ENCODE measurements at regions not wholly inside any gene's neighbourhood (a gene's known extent, or its start where the extent isn't known, plus 50 kb on each side); places are given as distances from the start of the nearest gene placed in this dataset.

DNA sequence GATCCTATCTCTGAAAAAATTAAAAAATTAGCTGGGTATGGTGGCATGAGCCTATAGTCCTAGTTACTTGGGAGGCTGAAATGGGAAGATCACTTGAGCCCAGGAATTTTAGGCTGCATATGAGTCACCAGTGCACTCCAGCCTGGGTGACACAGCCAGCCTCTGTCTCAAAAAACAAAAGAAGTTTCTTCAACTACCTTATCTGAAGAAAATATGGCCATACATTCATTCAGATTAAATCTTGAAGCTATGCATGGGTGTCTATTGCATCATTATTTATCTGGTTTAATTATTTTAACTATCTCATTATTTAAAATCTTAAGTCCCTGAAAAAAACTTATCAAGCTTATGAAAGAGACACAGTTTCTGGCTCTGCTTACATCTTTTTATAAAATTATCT is 204.1 kb downstream of the SIM1 start:
- DNase-seq: no peak
- H3K4me3 ChIP-seq: no peak overlapping the region
- H3K4me1 ChIP-seq: no peaks in the 10 kb centered on the region
- no peaks in the 10 kb centered on the region for H3K9me3 ChIP-seq
- no peak overlapping the region for H3K27ac ChIP-seq
- no peaks in the 10 kb centered on the region for H3K27me3 ChIP-seq
- TF ChIP-seq, protein P1, sequence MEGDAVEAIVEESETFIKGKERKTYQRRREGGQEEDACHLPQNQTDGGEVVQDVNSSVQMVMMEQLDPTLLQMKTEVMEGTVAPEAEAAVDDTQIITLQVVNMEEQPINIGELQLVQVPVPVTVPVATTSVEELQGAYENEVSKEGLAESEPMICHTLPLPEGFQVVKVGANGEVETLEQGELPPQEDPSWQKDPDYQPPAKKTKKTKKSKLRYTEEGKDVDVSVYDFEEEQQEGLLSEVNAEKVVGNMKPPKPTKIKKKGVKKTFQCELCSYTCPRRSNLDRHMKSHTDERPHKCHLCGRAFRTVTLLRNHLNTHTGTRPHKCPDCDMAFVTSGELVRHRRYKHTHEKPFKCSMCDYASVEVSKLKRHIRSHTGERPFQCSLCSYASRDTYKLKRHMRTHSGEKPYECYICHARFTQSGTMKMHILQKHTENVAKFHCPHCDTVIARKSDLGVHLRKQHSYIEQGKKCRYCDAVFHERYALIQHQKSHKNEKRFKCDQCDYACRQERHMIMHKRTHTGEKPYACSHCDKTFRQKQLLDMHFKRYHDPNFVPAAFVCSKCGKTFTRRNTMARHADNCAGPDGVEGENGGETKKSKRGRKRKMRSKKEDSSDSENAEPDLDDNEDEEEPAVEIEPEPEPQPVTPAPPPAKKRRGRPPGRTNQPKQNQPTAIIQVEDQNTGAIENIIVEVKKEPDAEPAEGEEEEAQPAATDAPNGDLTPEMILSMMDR (IDR thresholded peaks at IDR 0.05): no peak
- intact Hi-C loops (cut with DNase I; ENCODE audit: low total_unique reads): no loop called here
- no peaks in the 10 kb centered on the region for H3K36me3 ChIP-seq

DNA sequence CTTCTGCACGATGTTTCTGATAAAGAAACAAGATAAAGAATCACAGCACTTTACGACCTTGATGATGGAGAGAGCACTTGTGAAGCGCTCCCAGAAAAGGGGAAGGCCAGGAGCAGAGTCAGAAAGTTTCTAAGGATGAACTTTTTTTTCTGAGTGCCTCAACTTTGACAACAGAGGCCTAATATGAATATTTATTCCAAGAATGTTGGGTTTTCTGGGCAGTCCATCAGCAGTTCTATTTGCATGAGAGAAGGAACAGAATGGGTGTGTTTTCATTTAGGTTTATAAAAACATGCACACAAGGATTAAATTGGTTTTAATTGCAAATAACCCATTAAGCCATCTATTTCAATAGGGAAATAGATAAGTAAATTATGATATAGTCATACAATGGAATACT is 204.9 kb downstream of the SIM1 start:
- TF ChIP-seq, protein P1 (IDR thresholded peaks at IDR 0.05): no peak
- Histone ChIP-seq H3K27ac (no peak overlapping the region), H3K4me1 (no peaks in the 10 kb centered on the region), H3K9me3 (no peaks in the 10 kb centered on the region), H3K36me3 (no peaks in the 10 kb centered on the region), H3K27me3 (no peaks in the 10 kb centered on the region), H3K4me3 (no peak overlapping the region)
- intact Hi-C loops (cut with DNase I; ENCODE audit: low total_unique reads): no loop called here
- no peak for DNase-seq

DNA sequence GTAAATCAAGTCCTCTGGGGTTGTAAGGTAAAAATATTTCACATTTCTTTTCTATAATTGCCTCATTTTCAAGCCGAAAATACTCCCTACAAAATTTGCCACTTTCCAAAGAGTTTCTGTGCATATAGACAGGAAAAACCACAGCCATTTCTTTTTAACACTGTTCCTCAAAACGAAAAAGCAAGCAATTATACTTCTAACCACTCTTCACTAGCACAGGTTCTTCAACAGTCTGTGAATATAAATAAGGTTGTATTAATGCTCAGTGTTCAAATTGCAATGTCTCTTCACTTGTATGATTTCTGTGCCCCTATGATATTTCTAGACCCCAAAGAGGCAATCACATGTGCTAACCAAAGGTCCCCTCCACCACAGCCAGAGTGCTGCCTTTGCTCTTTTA is 206.0 kb downstream of the SIM1 start:
- intact Hi-C loops (cut with DNase I; ENCODE audit: low total_unique reads): no loop called here
- no peaks in the 10 kb centered on the region for H3K27me3 ChIP-seq
- H3K36me3 ChIP-seq: no peaks in the 10 kb centered on the region
- DNase-seq: no peak
- H3K4me3 ChIP-seq: no peak overlapping the region
- no peak overlapping the region for H3K27ac ChIP-seq
- TF ChIP-seq, protein P1 (IDR thresholded peaks at IDR 0.05): no peak
- no peaks in the 10 kb centered on the region for H3K4me1 ChIP-seq
- no peaks in the 10 kb centered on the region for H3K9me3 ChIP-seq

DNA sequence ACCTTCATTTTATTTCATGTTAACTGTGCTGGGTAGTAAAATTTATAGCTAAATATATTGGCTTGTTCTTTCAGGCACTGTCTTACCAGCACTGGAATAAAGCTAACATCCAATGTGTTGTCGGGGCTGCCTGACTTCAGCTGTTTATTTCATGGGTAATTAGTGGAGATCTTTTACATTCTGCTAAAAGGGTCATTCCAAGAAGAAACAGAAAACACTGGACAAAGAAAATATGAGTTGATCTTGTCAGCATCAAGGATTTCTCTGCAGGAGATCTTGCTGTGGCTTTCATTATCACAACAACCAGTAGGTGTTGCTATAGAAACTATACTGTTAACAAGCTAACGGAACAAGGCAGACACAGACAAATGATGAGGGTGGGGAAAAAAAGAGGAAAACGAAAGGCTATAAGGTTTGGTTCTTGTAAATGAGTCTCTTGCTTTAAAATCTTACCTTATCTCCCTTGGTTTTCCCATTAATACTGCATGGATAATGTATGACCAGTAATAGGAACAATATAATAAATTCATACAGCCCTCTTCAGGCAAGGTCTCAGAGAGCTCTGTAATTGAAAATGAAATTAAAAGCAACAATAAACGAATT is 206.8 kb downstream of the SIM1 start:
- H3K36me3 ChIP-seq: no peaks in the 10 kb centered on the region
- H3K4me3 ChIP-seq: no peak overlapping the region
- H3K9me3 ChIP-seq: no peaks in the 10 kb centered on the region
- no peaks in the 10 kb centered on the region for H3K4me1 ChIP-seq
- DNase-seq: no peak
- H3K27ac ChIP-seq: no peak overlapping the region
- TF ChIP-seq, protein P1 (IDR thresholded peaks at IDR 0.05): no peak
- intact Hi-C loops (cut with DNase I; ENCODE audit: low total_unique reads): no loop called here
- H3K27me3 ChIP-seq: no peaks in the 10 kb centered on the region

DNA sequence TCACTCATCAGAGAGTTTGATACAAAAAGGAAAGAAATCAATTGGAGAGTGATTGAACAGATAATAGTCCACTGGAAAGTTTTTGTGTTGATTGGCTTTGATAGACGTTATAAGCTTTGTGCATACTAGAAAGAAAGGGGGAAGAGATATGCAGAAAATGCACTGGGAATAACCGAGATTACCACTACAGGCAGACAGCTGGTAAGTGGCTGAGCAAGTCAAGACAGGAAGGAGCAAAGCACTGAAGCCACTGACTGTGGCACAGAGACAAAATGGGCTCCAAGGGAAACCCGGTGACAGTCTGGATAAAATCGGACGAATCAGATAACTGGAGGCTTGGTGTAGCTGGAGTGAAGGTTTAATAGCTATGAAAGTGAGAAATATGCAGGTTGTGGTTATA is 209.0 kb downstream of the SIM1 start:
- TF ChIP-seq, protein P1 (IDR thresholded peaks at IDR 0.05): no peak

DNA sequence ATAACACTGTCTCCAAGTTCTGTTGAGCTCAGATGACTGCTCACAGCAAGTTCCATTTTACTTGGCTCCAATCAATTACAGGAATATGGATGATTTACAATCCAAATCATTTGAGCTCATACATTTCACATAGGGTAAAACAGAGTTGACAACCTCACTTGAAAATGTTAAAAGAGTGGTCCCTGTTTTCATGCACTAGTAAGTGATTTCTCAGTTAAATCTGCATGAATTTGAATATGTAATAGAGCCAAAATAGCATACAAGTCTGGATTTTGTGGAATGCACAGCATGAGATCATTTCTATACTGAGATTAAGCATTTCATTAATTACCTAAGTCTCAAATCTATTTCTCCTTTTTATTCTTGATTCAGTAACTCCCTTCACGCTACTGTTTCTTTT is 217.6 kb downstream of the SIM1 start:
- H3K9me3 ChIP-seq: no peaks in the 10 kb centered on the region
- TF ChIP-seq, protein P1 (IDR thresholded peaks at IDR 0.05): no peak
- intact Hi-C loops (cut with DNase I; ENCODE audit: low total_unique reads): no loop called here
- no peaks in the 10 kb centered on the region for H3K4me1 ChIP-seq
- H3K27me3 ChIP-seq: no peaks in the 10 kb centered on the region
- H3K27ac ChIP-seq: no peak overlapping the region
- H3K4me3 ChIP-seq: no peak overlapping the region
- H3K36me3 ChIP-seq: no peaks in the 10 kb centered on the region
- DNase-seq: no peak

More for the DNA sequence above, 209.0 kb downstream of the SIM1 start:
- H3K27me3 ChIP-seq: no peaks in the 10 kb centered on the region
- intact Hi-C loops (cut with DNase I; ENCODE audit: low total_unique reads): no loop called here
- no peak for DNase-seq
- H3K4me3 ChIP-seq: no peak overlapping the region
- H3K4me1 ChIP-seq: no peaks in the 10 kb centered on the region
- no peaks in the 10 kb centered on the region for H3K9me3 ChIP-seq
- no peak overlapping the region for H3K27ac ChIP-seq
- no peaks in the 10 kb centered on the region for H3K36me3 ChIP-seq

Data from tibial artery (tissue), 4 donors.